ENCODE measurements at regions not wholly inside any gene's neighbourhood (a gene's known extent, or its start where the extent isn't known, plus 50 kb on each side); places are given as distances from the start of the nearest gene placed in this dataset.

DNA sequence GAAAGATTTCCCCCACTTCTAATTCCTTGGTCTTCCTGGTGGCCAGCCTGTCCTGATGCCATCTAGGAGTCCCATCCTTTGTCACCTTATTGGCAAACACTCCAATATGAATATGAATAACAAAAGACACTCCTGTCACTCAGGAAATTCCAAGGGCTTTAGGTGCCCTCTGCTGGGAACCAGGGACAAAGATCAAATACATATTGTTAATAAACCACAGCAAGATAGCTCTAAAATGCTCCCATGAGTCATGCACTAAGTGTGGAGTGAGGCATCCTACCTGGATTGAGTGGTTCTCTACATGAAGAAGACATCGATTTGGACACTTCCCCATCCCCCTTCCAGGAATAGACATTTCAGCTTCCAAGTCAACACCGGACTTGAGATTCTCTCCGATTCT lies 823.6 kb downstream of the TBC1D22A start:
- DNase-seq (ENCODE audit: low read depth) = no peak

- DNase-seq (ENCODE audit: low read depth) = no peak
These were observed 821.6 kb downstream of the TBC1D22A start for GRCh38 chr22:47583959-47584562.

GRCh38 chr22:47582067-47582466 lies 819.6 kb downstream of the TBC1D22A start:
- DNase-seq (ENCODE audit: low read depth) = no peak

DNA sequence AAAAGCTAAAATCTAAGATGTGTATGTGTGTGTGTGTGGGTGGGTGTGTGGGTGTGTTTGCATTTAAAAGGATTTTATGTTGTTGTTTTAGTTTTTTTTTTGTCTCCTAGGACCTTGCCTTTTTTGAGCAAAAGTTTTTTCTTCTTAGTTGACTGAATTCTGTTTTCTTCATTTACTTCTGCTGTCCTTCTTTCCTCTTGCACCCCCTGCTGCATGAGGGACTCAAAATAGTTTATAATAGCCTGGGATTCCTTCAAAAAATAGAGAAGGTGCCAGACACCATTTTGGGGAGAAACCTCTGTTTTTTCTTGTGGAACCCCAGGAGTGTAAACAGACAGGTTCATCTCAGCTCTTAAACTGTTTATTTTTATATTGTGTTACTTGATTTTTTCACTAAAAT lies 817.7 kb downstream of the TBC1D22A start:
- DNase-seq (ENCODE audit: low read depth) = no peak

GRCh38 chr22:47576908-47577307 lies 814.5 kb downstream of the TBC1D22A start:
- DNase-seq (ENCODE audit: low read depth) = no peak

DNA sequence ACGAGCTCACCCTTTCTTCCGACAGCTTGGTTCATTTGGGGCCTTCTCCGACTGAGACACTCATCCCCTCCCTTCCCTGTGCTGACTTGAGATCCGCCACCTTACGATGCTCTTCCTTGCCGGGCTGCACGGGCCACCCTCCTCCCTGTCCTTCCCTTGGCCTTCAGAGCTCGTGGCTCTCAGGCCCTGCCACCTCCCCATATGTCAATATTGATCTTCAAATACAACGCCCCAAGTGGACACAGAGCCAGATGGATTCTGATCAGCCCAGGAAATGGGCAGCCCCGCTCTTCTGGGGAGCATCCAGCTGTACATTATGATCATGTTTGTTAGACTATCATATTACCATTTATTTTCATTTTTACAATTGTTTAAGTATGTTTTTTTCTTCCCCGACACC lies 812.8 kb downstream of the TBC1D22A start:
- DNase-seq (ENCODE audit: low read depth) = no peak

DNA sequence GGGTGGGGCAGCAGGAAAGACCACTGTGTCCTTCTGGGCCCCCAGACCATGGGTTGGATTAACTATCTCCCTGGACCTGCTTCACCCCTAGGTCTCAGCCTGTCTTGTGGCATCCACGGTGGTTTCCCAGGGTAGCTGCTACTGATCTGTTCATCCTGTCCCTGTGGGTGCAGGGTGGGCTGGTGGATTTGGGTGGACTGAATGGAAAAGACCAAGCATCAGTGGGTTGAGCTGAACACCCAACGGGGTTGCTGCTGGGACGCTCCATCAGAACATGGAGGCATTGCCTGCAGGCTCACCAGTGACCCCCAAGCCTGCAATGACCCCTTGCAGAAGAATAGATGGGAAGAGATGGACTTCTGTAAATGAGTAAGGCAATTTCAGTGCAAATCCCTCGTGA lies 812.1 kb downstream of the TBC1D22A start:
- DNase-seq (ENCODE audit: low read depth) = no peak

DNA sequence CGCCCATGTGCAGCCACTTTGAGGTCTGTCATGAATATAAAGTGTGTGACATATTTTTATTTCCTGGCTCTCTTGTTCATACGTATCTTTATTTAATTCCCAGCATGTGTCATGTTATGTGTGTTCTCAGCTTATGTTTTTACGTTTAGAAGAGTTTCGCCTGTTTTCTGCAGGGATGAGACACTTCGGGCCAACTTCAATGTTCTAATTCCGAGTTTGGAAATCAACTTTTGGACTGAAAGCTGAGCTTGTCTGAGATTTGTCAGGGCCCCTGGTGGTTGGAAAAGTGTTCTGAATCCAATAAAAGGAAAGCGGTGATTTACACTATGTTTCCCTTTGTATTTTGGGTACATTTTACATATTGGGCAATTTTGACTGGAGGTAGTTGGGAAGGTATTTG lies 810.7 kb downstream of the TBC1D22A start:
- DNase-seq (ENCODE audit: low read depth) = no peak

- DNase-seq (ENCODE audit: low read depth) = no peak
These were observed 810.0 kb downstream of the TBC1D22A start for GRCh38 chr22:47572443-47572842.

- DNase-seq (ENCODE audit: low read depth) = no peak
These were observed 809.2 kb downstream of the TBC1D22A start for GRCh38 chr22:47571616-47572015.

DNA sequence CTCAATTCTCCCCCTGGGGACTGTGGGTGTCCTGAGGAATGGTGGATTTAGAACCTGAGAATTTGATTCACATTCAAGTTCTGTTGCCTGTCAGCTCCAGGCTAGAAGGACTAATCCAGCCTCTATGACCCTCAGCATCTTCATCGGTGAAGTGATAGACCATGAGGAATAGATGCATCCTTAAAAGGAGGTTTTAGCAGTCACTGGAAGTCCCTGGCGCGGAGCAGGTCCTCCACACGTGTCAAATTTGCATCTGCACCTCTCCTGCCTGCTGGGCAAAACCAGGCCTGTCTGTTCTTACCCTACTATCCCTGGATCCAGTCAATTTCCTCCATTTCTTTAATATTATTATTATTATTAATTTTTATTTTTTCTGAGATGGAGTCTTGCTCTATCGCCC lies 808.4 kb downstream of the TBC1D22A start:
- DNase-seq (ENCODE audit: low read depth) = no peak

GRCh38 chr22:47570300-47570685 lies 807.8 kb downstream of the TBC1D22A start:
- no peak for DNase-seq (ENCODE audit: low read depth)

- no peak for DNase-seq (ENCODE audit: low read depth)
These were observed 807.2 kb downstream of the TBC1D22A start for GRCh38 chr22:47569389-47570299.

- DNase-seq (ENCODE audit: low read depth) = no peak
These were observed 806.2 kb downstream of the TBC1D22A start for GRCh38 chr22:47568700-47569099.

GRCh38 chr22:47567126-47568090 lies 805.0 kb downstream of the TBC1D22A start:
- no peak for DNase-seq (ENCODE audit: low read depth)

DNA sequence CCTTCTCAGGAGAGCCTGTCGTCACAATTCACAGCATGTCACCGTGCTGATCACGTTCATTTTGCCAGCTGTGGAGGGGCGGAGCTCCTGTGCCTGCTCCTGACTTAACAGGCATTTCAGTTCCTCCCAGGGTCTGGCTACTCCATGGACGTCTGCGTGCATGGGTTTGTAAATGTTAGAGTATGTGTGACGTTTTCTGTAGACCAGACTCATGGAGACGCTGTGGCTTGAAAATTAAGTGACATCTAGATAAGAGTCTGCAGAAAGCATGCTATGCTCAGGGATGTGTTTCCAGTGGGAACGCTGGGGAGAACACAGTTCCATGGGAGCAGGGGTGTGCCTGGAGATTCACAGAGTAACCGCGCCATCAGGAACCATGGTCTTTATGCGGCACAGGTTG lies 804.0 kb downstream of the TBC1D22A start:
- no peak for DNase-seq (ENCODE audit: low read depth)

DNA sequence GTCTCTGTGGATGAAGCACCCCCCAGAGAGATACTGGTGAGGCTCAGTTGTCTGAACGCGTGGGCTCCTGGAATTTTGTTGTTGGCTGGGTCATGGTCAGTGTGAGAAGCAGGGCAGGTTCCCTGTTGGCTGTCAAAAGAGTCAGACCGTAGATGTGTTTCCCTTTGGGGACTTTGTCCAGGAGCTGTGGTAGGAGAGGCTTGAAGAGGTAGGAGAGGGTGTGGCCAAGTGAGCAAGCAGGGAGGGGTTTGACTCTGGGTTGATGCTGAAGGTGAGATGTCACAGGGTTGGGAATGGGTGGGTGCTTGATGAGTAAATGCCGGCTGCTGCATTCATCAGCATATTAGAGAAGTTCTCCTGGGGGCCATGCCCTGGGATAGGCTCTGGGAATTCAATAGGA lies 803.2 kb downstream of the TBC1D22A start:
- no peak for DNase-seq (ENCODE audit: low read depth)

- DNase-seq (ENCODE audit: low read depth) = no peak
These were observed 802.4 kb downstream of the TBC1D22A start for GRCh38 chr22:47564651-47565434.

- no peak for DNase-seq (ENCODE audit: low read depth)
These were observed 801.7 kb downstream of the TBC1D22A start for GRCh38 chr22:47564158-47564450.

GRCh38 chr22:47563406-47564157 lies 801.1 kb downstream of the TBC1D22A start:
- no peak for DNase-seq (ENCODE audit: low read depth)

DNA sequence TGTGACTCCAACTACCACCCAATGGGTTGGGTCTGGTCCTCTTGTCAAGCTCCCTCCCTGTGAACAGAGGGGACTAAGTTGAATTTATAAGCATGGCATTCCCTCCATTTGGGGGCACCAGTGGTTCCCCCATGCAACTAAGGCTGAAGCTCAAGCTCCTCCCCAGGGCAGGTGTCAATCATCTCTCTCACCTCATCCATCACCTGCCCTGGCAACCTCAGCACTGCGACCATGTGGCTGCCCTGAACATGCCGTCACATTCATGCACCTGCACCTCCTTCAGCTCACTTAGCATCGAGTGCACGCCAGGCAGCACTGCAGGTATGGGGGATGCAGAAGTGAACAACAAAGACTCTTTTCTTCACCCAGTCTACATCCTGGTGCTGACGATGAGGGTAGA lies 799.3 kb downstream of the TBC1D22A start:
- DNase-seq (ENCODE audit: low read depth) = no peak

All from stimulated activated CD8-positive, alpha-beta memory T cell treated with anti-CD3 and anti-CD28 coated beads, Interleukin-12 subunit alpha, Interleukin-12 subunit beta, amount 100 ng/mL, for 1 hour (primary cell).